ENCODE measurements at regions not wholly inside any gene's neighbourhood (a gene's known extent, or its start where the extent isn't known, plus 50 kb on each side); places are given as distances from the start of the nearest gene placed in this dataset.
"Not testable (repeated sequence)": the region's sequence is repeated elsewhere in the genome, so short reads cannot be mapped to it uniquely, and the experiment has no call there.

- Histone ChIP-seq H3K27ac (no peak overlapping the region), H3K9me3 (no peaks in the 10 kb centered on the region)
- intact Hi-C loops (cut with DNase I; ENCODE audit: low total_unique reads) = no loop called here
Observed at GRCh38 chr6:167211881-167212712, 54.3 kb upstream of the GPR31 start.

GRCh38 chr6:167212713-167213005 is 54.9 kb upstream of the GPR31 start:
- WGBS, 5 donors = 75 to 89% (median 79%) methylated on average over 4 of the region's 4 CpGs
- intact Hi-C loops (cut with DNase I; ENCODE audit: low total_unique reads) = no loop called here

More at GRCh38 chr6:167211881-167212712, 54.3 kb upstream of the GPR31 start:
- peaks cover 0 to 20% (median 0%) of the 10 kb centered on the region in 3 donors for H3K27me3 ChIP-seq
- TF ChIP-seq EP300 (IDR thresholded peaks at IDR 0.05) = no peak
- no peak for TF ChIP-seq POLR2A (IDR thresholded peaks at IDR 0.05)
- TF ChIP-seq CTCF (IDR thresholded peaks at IDR 0.05) = no peak
- no peak for TF ChIP-seq POLR2AphosphoS5 (IDR thresholded peaks at IDR 0.05)
- WGBS, 5 donors = 55 to 71% (median 64%) methylated on average over 6 to 7 of the region's 7 CpGs
- H3K36me3 ChIP-seq = no peaks in the 10 kb centered on the region
- H3K4me3 ChIP-seq = no peak overlapping the region
- DNase-seq = no peak
- H3K4me1 ChIP-seq = no peaks in the 10 kb centered on the region

GRCh38 chr6:167214206-167214605 is 56.4 kb upstream of the GPR31 start:
- H3K27ac ChIP-seq = no peak overlapping the region
- H3K4me3 ChIP-seq = no peak overlapping the region
- no peaks in the 10 kb centered on the region for H3K9me3 ChIP-seq
- no peak for DNase-seq
- intact Hi-C loops (cut with DNase I; ENCODE audit: low total_unique reads) = no loop called here
- peaks cover 0 to 12% (median 0%) of the 10 kb centered on the region in 3 donors for H3K27me3 ChIP-seq
- TF ChIP-seq EP300 (IDR thresholded peaks at IDR 0.05) = no peak
- no peak for TF ChIP-seq POLR2A (IDR thresholded peaks at IDR 0.05)
- H3K4me1 ChIP-seq = no peaks in the 10 kb centered on the region
- 67 to 81% (median 77%) methylated on average over 9 to 10 of the region's 10 CpGs for WGBS, 5 donors
- no peaks in the 10 kb centered on the region for H3K36me3 ChIP-seq

More at GRCh38 chr6:167212713-167213005, 54.9 kb upstream of the GPR31 start:
- no peak for TF ChIP-seq POLR2AphosphoS5 (IDR thresholded peaks at IDR 0.05)
- no peak for TF ChIP-seq CTCF (IDR thresholded peaks at IDR 0.05)
- TF ChIP-seq EP300 (IDR thresholded peaks at IDR 0.05) = no peak
- no peak for TF ChIP-seq POLR2A (IDR thresholded peaks at IDR 0.05)
- Histone ChIP-seq H3K4me3 (no peak overlapping the region), H3K9me3 (no peaks in the 10 kb centered on the region), H3K36me3 (no peaks in the 10 kb centered on the region), H3K27me3 (peaks cover 0 to 20% (median 0%) of the 10 kb centered on the region in 3 donors), H3K4me1 (no peaks in the 10 kb centered on the region), H3K27ac (no peak overlapping the region)
- no peak for DNase-seq

GRCh38 chr6:167215429-167216250 is 57.9 kb upstream of the GPR31 start:
- intact Hi-C loops (cut with DNase I; ENCODE audit: low total_unique reads); H3K27ac ChIP-seq; DNase-seq; H3K9me3 ChIP-seq; H3K27me3 ChIP-seq; H3K4me1 ChIP-seq; H3K4me3 ChIP-seq; H3K36me3 ChIP-seq: not testable (repeated sequence)
- 41 to 71% (median 57%) methylated on average over 11 to 15 of the region's 15 CpGs for WGBS, 5 donors

GRCh38 chr6:167216390-167217050 is 58.7 kb upstream of the GPR31 start:
- H3K4me3 ChIP-seq; H3K9me3 ChIP-seq; DNase-seq; H3K27me3 ChIP-seq; intact Hi-C loops (cut with DNase I; ENCODE audit: low total_unique reads); H3K36me3 ChIP-seq; H3K4me1 ChIP-seq; H3K27ac ChIP-seq: not testable (repeated sequence)
- WGBS, 5 donors = 50 to 59% (median 53%) methylated on average over 8 to 15 of the region's 15 CpGs

- WGBS, 5 donors = 94 to 97% (median 95%) methylated on average over 4 of the region's 4 CpGs
- intact Hi-C loops (cut with DNase I; ENCODE audit: low total_unique reads); DNase-seq; H3K27me3 ChIP-seq; H3K36me3 ChIP-seq; H3K4me1 ChIP-seq; H3K9me3 ChIP-seq; H3K27ac ChIP-seq; H3K4me3 ChIP-seq: not testable (repeated sequence)
Observed at GRCh38 chr6:167217073-167217472, 59.3 kb upstream of the GPR31 start.

All from stomach (tissue), 8 donors.